ENCODE measurements at regions not wholly inside any gene's neighbourhood (a gene's known extent, or its start where the extent isn't known, plus 50 kb on each side); places are given as distances from the start of the nearest gene placed in this dataset.

GRCh38 chr2:226450141-226450540 is 349.5 kb downstream of the IRS1 start:
- Mint-ChIP-seq H3K27me3 (ENCODE audit: low read depth) (no peaks in the 10 kb centered on the region), H3K9me3 (peaks cover 36% of the 10 kb centered on the region), H3K4me1 (no peaks in the 10 kb centered on the region), H3K27ac (no peak overlapping the region), H3K36me3 (peaks cover 9% of the 10 kb centered on the region), H3K4me3 (no peak overlapping the region)
- DNase-seq (ENCODE audit: low spot score in 2 of 2, unreplicated experiment in 2 of 2) = no peak
- no peak for TF ChIP-seq CTCF (IDR thresholded peaks at IDR 0.05; ENCODE audit: unreplicated experiment)

- Mint-ChIP-seq H3K27ac (no peak overlapping the region), H3K9me3 (peaks cover 21% of the 10 kb centered on the region), H3K4me1 (no peaks in the 10 kb centered on the region), H3K27me3 (ENCODE audit: low read depth) (no peaks in the 10 kb centered on the region), H3K4me3 (no peak overlapping the region), H3K36me3 (peaks cover 4% of the 10 kb centered on the region)
- DNase-seq (ENCODE audit: low spot score in 2 of 2, unreplicated experiment in 2 of 2) = no peak
- no peak for TF ChIP-seq CTCF (IDR thresholded peaks at IDR 0.05; ENCODE audit: unreplicated experiment)
These were observed 352.0 kb downstream of the IRS1 start for GRCh38 chr2:226447338-226448300.

- H3K36me3 Mint-ChIP-seq = peaks cover 2% of the 10 kb centered on the region
- no peak for DNase-seq (ENCODE audit: low spot score in 2 of 2, unreplicated experiment in 2 of 2)
- peaks cover 2% of the 10 kb centered on the region for H3K4me1 Mint-ChIP-seq
- no peak overlapping the region for H3K4me3 Mint-ChIP-seq
- H3K9me3 Mint-ChIP-seq = peaks cover 22% of the 10 kb centered on the region
- no peak for TF ChIP-seq CTCF (IDR thresholded peaks at IDR 0.05; ENCODE audit: unreplicated experiment)
- no peak overlapping the region for H3K27ac Mint-ChIP-seq
- H3K27me3 Mint-ChIP-seq (ENCODE audit: low read depth) = no peaks in the 10 kb centered on the region
These were observed 353.1 kb downstream of the IRS1 start for GRCh38 chr2:226446406-226447001.

- H3K4me1 Mint-ChIP-seq = peaks cover 8% of the 10 kb centered on the region
- peaks cover 13% of the 10 kb centered on the region for H3K9me3 Mint-ChIP-seq
- H3K36me3 Mint-ChIP-seq = no peaks in the 10 kb centered on the region
- no peak overlapping the region for H3K4me3 Mint-ChIP-seq
- no peak for TF ChIP-seq CTCF (IDR thresholded peaks at IDR 0.05; ENCODE audit: unreplicated experiment)
- H3K27ac Mint-ChIP-seq = no peak overlapping the region
- DNase-seq (ENCODE audit: low spot score in 2 of 2, unreplicated experiment in 2 of 2) = no peak
- H3K27me3 Mint-ChIP-seq (ENCODE audit: low read depth) = no peaks in the 10 kb centered on the region
These were observed 354.3 kb downstream of the IRS1 start for GRCh38 chr2:226445216-226445861.

GRCh38 chr2:226443112-226443511 is 356.5 kb downstream of the IRS1 start:
- H3K27ac Mint-ChIP-seq = no peak overlapping the region

More at GRCh38 chr2:226443112-226443511, 356.5 kb downstream of the IRS1 start:
- Mint-ChIP-seq H3K27me3 (ENCODE audit: low read depth) (no peaks in the 10 kb centered on the region), H3K4me1 (peaks cover 15% of the 10 kb centered on the region), H3K9me3 (peaks cover 9% of the 10 kb centered on the region), H3K4me3 (no peak overlapping the region), H3K36me3 (no peaks in the 10 kb centered on the region)
- TF ChIP-seq CTCF (IDR thresholded peaks at IDR 0.05; ENCODE audit: unreplicated experiment) = no peak
- DNase-seq (ENCODE audit: low spot score in 2 of 2, unreplicated experiment in 2 of 2) = no peak
